Hematopoietic multipotent progenitor cell treated with erythropoietin and hydrocortisone succinate and interleukin-3 and kit ligand, for 17 days (in vitro differentiated cells): ENCODE measurements at regions not wholly inside any gene's neighbourhood (a gene's known extent, or its start where the extent isn't known, plus 50 kb on each side); places are given as distances from the start of the nearest gene placed in this dataset.

ENCODE experiments used
- DNase-seq: peaks from one replicate; pipeline ENCODE4 v3.0.0-alpha.2; 2015; ENCODE audit warnings: low spot score

DNA sequence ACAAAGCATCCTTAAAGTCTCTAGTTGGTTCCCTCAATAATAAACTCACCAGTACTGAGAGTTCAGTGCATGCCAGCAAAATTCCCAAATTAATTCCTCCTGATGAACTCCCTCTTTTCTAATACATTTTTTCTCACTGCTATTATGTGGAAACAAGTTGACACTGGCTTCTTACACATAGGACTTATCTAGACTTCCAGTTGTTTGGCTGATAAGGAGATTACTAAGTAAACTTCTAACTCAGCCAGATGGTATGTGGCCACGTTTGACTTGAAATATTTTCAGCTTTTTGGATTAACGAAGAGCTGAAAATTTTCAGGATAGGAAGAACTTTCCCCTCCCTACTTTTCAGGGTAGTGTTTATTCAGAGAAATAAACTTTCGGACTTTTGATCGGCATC lies 1154.2 kb upstream of the TENM4 start:
- no peak for DNase-seq

DNA sequence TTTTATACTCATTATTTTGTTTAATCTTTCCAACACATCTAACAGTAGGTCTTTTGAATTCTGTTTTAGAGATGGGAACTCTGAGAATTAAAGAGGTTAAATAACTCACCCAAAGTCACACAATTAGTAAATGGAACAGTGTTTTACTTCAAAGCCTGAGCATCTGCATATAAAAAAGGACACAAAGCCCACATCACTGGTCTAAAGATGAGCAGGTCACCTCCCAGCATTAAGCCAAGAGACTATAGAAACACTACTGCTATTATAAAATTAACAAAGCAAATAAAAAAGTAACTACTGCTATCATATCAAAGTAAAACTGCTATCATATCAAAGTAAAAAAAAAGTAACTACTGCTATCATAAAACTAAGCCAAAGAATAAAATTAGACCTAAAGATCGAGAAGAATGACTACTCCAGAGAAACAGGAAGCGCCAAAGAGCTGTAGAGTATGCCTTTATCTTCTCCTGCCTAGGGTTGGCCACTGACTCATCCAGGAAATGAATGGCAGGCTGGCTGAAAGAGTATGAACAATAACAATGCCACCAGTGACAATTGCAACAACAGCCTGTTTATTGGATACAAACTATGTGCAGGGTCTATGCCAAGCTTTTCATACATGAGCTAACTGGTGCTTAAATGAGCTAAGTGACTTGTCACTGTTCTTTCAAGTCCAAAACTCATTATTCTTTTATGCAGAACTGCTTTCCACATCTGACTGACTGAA lies 1153.0 kb upstream of the TENM4 start:
- DNase-seq: no peak

DNA sequence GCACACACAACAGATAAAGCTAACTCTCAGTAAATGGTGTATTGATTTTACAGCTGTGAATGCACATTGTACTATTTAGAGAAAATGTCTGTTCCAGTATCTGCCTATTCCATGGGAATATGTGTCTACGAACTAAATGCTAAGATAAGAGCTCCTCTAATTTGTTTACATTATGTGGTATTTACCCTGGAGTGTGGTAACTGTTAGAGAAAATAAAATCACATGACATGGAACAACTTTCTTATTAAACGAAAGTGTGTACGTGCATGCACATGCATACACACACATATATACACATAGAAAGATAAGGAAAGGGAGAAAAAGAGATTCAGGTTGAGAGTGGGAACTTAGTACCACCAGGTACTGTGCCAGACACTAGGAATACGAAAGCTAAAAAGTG lies 1151.7 kb upstream of the TENM4 start:
- no peak for DNase-seq

DNA sequence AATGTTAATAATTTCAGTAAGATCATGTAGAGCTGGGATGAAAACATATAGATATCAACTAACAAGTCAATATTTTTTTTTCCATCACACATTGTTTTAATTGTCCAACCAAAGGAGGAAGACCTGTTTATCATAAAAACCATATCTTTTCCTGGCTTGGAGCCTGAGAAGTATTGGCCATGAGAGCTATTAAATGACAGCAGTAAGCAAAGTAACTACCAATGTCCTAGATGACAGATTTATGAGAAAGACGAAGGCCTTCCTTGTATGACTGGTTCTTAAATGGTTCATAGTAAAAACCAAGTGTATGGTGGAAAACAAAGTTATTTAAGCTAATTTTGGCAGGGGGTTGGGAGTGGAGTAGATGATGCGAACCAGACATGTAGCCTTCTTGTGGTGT lies 1147.1 kb upstream of the TENM4 start:
- DNase-seq: no peak

DNA sequence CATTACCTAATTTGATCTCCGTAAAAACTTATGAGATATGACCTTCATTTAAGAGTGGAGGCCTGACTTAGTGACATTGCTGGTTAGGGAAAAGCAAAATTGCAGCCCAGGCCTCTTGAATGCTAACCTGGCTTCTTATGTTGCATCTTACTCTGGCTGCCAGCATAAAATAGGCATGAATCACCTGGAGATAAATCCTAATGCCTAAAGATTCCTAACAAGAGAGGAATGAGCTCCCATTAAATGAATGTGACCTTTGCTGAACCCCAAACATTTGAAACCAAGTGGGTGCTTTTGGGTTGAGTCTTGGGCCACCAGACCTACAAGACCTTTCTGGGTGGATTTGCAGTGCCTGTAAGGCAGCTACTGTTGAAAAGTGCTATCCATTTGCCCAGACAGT lies 1145.6 kb upstream of the TENM4 start:
- no peak for DNase-seq

DNA sequence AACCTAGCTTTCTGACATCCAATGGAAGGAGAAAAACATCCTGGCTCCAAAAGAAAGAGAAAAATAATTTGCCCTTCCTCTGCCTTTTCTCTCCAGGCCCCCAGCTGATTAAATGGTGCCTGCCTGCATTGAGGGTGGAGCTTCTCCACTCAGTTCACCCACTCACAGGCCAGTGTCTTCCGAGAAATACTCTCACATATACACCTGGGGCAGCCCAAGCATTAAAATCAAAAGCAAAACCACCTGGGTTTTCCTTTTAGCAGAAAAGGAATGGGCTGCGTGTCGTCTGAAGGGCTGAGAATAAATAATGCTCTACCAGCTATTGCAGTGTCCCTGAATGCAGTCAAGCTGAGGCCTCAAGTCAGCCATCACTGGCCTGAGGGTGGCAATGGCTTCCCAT lies 1143.8 kb upstream of the TENM4 start:
- DNase-seq: no peak

DNA sequence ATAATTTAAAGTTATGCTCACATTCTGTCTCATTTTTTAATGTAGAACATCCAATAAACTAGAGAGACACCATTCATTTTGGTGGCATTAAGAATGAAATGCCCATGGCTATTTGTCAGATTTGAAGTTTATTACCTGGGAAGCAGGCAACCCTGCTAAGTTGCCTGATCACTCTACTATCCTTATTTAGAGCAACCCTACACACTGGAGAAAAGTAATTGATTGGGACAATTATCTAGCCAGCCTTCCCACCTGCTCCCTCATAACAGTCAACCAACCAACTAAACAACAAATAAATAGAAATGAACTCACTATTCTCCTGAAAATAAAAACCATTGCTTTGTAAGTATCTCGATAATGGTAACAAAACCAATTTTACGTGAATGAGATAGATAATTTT lies 1129.0 kb upstream of the TENM4 start:
- no peak for DNase-seq

DNA sequence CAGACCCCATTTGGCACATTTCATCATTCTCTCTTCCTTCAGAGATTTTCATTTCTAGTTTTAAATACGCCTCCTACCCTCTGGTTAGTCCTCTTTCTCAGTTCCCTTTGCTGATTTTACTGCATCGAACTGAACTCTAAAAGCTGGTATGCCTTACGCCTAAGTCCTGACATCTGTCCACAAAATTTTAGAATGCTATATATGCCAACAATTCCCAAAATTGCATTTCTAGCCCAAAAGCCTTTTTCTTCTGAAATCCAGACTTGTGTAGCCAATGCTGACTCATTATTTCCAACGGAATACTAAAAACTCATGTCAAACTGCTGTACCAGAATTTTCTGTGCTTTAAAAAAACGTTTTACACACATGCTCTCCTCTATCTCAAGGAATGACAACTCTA lies 1124.4 kb upstream of the TENM4 start:
- DNase-seq: no peak

DNA sequence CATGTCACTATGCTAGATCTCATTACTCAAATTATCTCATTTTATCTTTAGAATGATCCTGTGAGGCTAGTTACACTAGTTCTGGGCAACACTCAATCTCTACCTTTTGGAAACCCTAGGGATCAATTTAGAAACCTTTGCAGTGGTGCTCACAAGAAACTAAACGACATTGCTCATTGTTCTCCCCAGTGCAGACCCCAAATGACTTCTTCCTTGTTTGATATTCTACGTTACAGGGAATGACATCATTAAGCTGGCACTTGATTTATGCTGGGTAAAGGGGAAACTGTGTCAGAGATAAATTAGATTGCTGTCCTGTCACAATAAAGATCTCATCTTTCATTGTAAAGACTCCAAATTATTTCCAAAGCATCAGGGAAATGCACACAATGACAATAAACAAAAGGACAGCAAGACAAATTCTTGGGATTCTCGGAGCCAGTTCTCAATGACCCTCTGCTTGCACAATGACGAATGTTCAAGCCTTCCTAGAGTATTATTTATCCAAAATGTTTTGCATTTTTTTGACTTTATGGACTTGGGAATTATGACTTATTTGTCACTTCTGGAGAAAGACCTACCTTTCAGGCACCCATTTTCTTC lies 1121.8 kb upstream of the TENM4 start:
- no peak for DNase-seq

DNA sequence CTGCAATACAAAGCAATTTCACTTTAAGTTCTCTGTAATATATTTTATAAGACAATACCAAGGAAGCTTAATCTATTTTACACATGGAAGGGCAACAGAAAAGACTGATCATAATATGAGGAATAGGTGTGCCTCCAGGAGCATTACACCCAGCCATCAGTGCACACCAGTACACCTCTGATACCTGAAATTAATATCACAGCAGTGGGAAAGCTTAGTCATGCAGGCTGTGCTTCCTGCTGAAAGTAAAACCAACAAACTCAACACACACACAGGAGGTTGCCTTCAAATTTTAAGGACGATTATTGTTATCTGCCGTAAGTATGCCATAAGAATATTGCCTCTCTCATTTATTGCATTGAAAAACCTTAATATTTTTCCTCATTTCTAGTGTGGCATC lies 1119.1 kb upstream of the TENM4 start:
- no peak for DNase-seq

DNA sequence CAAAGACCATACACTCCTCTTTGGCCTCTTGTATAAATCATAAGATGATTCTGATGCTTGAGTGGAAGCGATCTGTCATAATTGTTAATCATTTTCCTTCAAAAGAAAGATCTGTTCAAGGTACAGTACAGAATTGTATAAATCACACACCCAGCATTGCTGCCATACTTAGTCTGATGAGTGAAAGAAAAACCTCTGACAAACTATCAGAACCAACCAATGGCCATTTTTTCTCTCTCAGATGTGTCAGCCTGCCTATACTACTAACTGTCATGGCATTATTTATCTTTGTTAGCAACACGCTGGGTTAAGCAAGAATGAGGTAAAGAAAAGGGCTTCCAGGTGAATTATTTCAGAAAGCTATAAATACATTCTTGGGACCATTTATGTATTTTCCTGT lies 1112.7 kb upstream of the TENM4 start:
- DNase-seq: no peak

DNA sequence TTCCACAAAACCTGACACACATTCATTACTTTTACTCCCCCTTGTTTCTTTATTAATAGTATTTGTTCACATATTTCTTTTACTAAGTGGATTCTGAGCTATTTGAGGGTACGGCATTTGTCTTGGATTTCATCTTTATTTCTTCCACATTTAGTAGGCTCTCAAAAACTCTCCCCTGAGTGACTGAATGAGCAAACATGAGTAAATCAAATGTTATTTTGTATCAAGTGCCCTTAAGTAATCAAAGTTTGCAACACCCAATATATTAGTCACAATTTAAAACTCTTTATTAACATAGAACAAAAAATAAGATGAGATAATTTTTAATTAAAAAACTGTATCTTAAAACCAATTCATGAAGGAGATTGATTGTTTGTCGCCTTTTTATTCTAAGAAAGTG lies 1101.9 kb upstream of the TENM4 start:
- DNase-seq: no peak

DNA sequence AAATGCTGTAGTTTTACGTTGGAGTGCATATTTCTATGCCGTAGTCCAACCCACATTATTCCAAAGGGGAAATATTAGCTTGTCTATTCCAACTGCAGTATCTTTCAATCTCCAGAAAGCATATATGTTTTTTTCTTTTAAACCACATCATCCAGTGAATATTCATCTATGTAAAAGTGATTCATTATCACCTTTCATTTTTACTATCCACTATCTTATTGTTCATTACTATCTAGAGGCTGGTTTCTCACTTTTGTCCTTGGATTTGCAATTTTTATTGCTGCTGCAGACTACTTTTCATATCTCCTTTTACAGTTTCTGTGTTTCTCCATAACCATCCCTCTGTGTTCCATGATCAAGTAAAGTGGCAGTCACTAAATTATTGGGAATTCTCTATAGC lies 1097.2 kb upstream of the TENM4 start:
- DNase-seq: no peak

DNA sequence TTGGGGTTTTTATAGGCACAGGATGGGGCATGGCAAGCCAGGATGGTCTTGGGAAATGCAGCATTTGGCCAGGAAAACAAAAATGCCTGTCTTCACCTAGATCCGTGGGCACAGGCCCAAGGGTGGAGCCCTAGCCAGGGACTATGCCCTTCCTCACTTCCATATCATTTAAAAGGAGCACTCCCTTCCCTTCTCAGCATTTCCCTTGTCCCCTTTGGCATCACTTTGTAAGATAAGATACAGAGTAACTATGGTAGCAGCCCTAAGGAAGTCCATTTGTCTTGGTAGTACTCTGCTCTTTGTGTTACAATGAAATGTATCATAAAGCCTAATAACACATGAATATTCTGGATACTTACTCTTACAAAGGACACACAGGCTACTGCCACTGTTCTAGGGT lies 1092.6 kb upstream of the TENM4 start:
- DNase-seq: no peak

DNA sequence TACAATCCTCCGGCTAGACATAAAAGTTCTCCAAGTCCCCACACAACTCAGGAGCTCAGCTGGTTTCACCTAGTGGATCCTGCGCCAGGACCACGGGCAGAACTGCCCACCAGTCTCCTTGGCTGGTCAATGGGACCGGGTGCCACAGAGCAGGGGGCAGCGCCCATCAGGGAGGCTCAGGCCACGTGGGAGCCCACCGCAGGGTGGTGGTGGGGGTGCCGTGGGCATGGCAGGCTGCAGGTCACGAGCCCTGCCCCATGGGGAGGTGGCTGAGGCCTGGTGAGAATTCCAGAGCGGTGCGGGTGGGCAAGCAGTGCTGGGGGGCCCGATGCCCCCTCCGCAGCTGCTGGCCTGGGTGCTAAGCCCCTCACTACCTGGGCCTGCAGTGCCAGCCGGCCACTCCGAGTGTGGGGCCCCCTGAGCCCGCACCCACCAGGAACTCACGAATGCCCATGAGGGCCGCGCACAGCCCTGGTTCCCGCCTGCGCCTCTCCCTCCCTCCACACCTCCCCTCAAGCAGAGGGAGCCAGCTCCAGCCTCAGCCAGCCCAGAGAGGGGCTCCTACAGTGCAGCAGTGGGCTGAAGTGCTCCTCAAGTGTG lies 1091.9 kb upstream of the TENM4 start:
- no peak for DNase-seq

DNA sequence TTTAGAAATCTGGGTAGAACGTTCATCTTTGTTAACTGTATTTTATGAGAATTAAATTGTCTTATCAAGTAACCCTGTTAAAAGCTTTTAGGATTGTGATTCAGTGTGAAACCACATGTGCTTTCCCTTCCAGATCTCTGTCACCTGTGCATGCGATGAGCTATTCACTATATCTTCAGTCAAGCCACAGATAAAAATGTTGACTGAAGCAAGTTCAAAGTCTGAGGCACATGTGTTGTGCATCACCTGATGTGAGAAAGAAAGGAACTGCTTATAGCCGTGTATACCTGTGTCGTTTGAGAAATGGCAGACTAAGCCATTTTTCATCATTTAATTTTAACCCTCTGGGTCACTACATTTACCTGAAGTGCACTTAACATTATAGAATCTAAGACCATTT lies 1088.9 kb upstream of the TENM4 start:
- no peak for DNase-seq

DNA sequence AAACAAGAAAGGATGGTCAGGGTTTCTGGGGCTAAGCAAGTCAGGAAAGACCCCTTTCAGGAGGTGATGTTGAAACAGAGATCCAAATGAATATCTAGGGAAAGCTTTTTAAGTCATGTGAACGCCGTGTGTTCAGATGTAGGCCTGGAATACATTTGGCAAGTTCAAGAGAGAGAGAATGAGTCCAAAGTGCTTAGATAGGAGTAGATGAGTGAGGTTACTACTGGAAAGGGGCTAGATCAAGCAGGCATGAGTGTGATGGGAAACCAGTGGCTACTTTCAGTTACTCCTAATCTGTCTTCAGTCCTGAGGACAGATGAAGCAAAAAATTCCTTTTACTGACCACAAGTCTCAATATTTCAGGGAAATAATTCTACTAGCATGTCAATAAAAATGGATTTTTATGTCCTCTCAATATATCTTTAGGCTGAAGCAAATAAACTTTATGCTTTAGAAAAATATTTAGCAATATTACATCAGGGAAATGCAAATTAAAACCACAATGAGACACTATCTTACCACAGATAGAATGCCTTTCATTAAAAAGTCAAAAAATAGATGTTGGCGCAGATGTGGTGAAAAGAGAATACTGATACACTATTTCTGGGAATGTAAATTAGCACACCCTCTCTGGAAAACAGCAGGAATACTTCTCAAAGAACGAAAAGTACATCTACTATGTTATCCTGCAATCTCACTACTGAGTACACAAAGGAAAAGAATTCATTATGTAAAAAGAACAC lies 1085.0 kb upstream of the TENM4 start:
- DNase-seq: no peak

DNA sequence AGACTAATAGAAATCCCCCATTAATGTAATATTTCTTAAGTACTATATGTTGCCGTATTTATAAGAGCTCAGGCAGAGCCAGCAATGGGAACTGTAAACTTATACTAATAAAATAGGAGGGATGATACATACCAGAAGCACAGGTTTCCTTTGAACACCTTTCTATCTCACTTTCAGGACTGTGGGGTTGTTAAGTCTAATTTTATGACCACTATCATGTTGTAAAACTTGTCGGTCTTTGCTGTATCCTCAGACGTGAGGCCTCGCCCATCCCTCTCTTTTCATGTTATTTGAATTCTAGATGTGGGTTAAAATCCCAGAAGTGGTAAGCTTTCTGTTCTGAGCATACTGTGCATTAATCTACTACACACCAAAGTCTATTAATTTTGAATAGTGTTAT lies 1083.5 kb upstream of the TENM4 start:
- no peak for DNase-seq

DNA sequence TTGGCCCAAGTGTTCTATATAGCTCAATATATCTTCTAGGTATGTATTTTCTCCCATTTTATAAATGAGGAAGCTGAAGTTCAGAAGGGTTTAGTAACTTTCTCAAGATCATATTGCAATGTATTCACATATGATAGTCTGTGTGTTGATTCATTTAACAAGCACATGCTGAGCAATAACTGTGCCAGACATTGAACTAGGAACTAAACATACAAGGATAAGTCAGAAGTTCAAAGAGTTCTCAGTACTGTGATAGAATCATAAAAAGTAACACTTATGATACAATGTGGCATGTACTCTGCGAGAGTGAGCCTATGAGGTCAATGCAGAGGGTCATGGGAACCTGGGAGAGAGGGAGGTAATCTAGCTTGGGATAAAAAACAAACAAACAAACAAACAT lies 1082.2 kb upstream of the TENM4 start:
- DNase-seq: no peak

DNA sequence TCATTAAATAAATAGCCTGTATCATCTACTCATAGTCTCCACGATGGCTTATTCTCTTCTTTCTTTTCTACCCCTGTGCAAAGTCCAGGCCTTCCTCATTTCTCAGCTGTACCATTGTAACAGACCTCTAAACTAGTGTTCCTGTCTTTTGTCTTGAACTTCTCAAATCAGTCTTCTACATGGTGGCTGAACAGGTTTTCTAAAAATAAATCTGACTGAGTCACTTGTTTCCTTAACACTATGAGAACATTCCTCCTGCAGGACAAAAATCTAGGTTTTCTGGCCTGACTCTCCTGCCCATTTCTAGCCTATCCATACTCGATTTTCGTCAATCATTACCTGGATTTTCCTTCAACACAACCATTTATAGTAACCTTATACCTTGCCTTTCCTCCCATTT lies 1080.8 kb upstream of the TENM4 start:
- no peak for DNase-seq

DNA sequence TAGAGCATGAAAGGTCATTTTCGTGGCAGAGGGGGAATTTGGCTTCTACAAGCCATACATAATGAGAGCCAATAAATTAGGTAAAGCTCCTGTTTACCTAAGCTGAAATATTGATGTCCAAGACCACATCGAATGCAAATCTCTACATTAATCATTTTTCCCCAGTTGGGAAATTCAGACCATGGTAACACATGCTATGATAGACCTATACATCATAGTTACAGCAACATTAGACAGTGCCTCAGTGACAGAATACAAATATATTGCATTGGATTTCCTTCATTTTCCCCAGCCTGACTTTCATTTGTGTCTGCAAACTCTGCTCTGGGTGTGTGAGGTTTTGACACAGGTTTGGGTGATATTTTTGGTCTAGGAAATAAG lies 1079.7 kb upstream of the TENM4 start:
- DNase-seq: no peak

DNA sequence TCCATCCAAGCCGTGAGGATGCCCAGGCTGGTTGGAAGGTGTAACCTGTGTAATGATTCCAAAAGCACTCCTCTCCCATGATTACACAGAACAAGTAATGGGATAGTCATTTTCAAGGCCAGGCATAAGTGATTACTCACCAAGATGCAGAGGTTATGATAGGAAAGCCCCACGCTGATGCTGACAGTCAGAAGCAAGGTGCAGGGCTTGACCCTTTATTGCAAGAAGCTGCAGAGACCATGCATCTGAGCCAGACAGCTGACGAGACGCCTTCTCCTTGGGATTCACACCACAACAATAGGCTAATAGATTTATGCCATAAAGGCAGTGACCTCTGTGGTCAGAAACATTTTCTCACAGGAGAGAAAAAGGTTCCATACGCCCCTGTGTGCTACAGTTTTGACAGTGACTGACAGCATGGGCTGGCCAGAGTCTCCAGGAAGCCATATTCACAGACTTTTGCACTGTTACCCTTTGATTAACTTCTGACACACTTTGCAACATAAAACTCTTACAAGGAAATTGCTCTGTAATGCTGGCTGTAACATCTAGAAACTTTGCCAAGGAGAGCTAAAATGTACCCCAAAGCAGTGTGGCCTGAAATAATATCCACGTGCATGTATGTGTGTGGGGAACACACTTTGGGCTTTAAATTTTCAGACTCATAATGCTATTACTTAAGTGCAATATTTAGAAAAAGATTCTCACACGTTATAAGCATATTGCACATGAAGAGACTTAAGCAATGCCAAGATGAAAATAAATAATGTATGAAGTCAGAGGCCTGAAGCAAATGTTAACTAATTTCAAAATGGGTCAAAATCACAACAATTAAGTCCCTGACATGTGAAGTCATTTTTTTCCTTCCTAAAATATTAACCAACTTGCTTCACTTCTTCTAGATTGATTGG lies 1079.0 kb upstream of the TENM4 start:
- DNase-seq: no peak
